LNCaP clone FGC (cell line): ENCODE measurements at regions not wholly inside any gene's neighbourhood (a gene's known extent, or its start where the extent isn't known, plus 50 kb on each side); places are given as distances from the start of the nearest gene placed in this dataset.
"Not testable (repeated sequence)": the region's sequence is repeated elsewhere in the genome, so short reads cannot be mapped to it uniquely, and the experiment has no call there.

Experiments used
- DNase-seq: peaks from one replicate; pipeline ENCODE4 v3.0.0-alpha.2; 2011; ENCODE audit warnings: low read depth
- H3K4me3 ChIP-seq: 2 replicates; pipeline ENCODE4 v1.5.1; 2011; ENCODE audit warnings: mild to moderate bottlenecking, low read depth, low read length, control low read depth
- TF ChIP-seq, protein P1 (sequence below): IDR thresholded peaks from 2 replicates; pipeline ENCODE4 v1.5.1; 2012; ENCODE audit warnings: mild to moderate bottlenecking; ENCODE audit not compliant: control insufficient read depth, insufficient read depth; ENCODE audit errors: extremely low read depth

GRCh38 chr9:96113032-96113431 is 188.9 kb downstream of the HSD17B3 start:
- no peak for DNase-seq
- TF ChIP-seq, protein P1, sequence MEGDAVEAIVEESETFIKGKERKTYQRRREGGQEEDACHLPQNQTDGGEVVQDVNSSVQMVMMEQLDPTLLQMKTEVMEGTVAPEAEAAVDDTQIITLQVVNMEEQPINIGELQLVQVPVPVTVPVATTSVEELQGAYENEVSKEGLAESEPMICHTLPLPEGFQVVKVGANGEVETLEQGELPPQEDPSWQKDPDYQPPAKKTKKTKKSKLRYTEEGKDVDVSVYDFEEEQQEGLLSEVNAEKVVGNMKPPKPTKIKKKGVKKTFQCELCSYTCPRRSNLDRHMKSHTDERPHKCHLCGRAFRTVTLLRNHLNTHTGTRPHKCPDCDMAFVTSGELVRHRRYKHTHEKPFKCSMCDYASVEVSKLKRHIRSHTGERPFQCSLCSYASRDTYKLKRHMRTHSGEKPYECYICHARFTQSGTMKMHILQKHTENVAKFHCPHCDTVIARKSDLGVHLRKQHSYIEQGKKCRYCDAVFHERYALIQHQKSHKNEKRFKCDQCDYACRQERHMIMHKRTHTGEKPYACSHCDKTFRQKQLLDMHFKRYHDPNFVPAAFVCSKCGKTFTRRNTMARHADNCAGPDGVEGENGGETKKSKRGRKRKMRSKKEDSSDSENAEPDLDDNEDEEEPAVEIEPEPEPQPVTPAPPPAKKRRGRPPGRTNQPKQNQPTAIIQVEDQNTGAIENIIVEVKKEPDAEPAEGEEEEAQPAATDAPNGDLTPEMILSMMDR = peak; percentile 45

GRCh38 chr9:96109680-96110351 is 192.2 kb downstream of the HSD17B3 start:
- DNase-seq = no peak
- no peak overlapping the region for H3K4me3 ChIP-seq
- TF ChIP-seq, protein P1 = no peak

More at GRCh38 chr9:96113032-96113431, 188.9 kb downstream of the HSD17B3 start:
- no peak overlapping the region for H3K4me3 ChIP-seq

GRCh38 chr9:96108691-96109380 is 193.1 kb downstream of the HSD17B3 start:
- no peak for DNase-seq
- H3K4me3 ChIP-seq = no peak overlapping the region
- TF ChIP-seq, protein P1 = no peak

GRCh38 chr9:96107436-96107835 is 194.5 kb downstream of the HSD17B3 start:
- no peak for DNase-seq
- TF ChIP-seq, protein P1 = no peak
- H3K4me3 ChIP-seq = no peak overlapping the region

DNA sequence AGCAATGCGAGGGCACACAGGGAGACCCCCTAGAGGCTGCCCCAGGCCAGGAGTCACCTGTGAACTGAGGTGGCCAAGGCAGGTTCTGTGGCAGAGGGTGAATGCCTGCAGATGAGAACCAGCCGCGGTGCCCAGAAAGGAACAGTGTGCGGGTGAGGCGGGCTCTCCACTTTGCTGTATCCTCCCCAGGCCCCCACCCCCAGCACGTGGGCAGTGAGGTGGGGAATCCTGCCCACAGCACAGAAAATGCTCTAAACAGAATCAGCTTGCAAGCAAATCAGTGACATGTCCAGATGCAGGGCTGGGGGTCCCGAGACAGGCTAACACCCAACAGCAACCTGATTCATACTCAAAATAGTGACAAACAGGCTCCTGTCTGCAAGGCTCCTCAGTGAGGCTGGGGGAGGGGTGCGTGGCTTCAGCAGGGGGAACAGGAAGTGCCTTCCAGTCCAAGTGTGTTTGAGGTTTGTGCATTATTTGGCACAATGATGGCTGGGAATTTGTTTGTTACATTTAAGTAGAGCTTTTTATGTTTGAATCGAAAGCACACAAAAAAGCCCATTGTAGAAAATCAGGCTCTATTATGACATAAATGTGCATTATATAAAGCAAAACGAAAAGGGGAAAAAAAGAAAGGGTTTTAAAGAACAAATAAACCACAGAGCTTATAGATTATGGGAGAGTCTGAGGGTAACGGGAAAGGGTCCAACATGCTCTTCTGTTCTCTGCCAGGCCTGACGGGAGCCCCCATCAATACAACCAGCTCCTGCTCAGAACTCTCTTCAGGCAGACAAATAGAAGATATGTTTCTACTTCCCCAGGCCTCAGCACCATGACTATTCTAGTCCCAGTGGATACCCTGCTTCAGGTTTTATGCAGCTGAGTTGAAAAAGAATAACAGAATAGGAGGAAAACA is 201.3 kb downstream of the HSD17B3 start:
- TF ChIP-seq, protein P1 = no peak
- DNase-seq = no peak
- H3K4me3 ChIP-seq = no peak overlapping the region

GRCh38 chr9:96090630-96091029 is 211.3 kb downstream of the HSD17B3 start:
- DNase-seq, H3K4me3 ChIP-seq: not testable (repeated sequence)
